ENCODE measurements at regions not wholly inside any gene's neighbourhood (a gene's known extent, or its start where the extent isn't known, plus 50 kb on each side); places are given as distances from the start of the nearest gene placed in this dataset.

- no peak for TF ChIP-seq CTCF (conservative IDR thresholded peaks at IDR 0.05; ENCODE audit: low read length)
- no peak for TF ChIP-seq EZH2phosphoT487 (IDR thresholded peaks at IDR 0.05; ENCODE audit: borderline replicate concordance, low read depth, low read length)
These were observed 81.0 kb upstream of the TNIK start for GRCh38 chr3:171541181-171541580.

All from OCI-LY7 (cell line).